Adrenal gland (tissue), 5 donors: ENCODE measurements at regions not wholly inside any gene's neighbourhood (a gene's known extent, or its start where the extent isn't known, plus 50 kb on each side); places are given as distances from the start of the nearest gene placed in this dataset.

Experiments
- POLR2A ChIP-seq, 2 donors: fragments of 450-650 bp; IDR thresholded peaks; one replicate each; pipeline ENCODE4 v1.6.1; 2017; ENCODE audit warnings: antibody characterized with exemption in 2 of 2, mild to moderate bottlenecking in 2 of 2, moderate library complexity in 1 of 2
- TF ChIP-seq, protein P1 (sequence below), 6 experiments: fragments of 450-650 bp in 4 of 6; fragments of 200-600 bp in 2 of 6; sonication (generic) in 1 of 6; IDR thresholded peaks; 1 replicate in 5 of 6; 2 replicates in 1 of 6; pipeline versions ENCODE4 v1.5.1 to v1.8.0; 2016 to 2021; ENCODE audit warnings: antibody characterized with exemption in 6 of 6, mild to moderate bottlenecking in 2 of 6, moderate library complexity in 1 of 6
- donor health status: DM: no; HTN: no; CAD: no.

DNA sequence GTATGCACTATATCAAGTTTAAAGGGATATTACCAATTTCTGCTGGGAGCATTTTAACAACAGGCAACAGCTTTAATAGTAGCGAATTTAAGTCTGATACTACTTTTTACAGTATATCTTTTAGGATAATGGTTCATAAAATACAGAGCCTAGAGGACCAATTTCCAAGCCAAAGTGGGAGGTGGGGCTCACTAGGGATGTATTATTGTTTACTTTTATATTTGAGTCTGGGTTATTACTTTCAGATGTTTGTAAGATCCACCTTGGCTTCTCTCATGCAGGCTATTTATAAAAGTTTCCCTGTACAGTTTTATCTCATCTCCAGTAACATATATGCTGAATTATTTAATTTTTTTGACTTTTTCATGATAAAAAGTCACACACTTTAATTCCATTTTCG lies 242.0 kb downstream of the CMPK2 start:
- TF ChIP-seq, protein P1, sequence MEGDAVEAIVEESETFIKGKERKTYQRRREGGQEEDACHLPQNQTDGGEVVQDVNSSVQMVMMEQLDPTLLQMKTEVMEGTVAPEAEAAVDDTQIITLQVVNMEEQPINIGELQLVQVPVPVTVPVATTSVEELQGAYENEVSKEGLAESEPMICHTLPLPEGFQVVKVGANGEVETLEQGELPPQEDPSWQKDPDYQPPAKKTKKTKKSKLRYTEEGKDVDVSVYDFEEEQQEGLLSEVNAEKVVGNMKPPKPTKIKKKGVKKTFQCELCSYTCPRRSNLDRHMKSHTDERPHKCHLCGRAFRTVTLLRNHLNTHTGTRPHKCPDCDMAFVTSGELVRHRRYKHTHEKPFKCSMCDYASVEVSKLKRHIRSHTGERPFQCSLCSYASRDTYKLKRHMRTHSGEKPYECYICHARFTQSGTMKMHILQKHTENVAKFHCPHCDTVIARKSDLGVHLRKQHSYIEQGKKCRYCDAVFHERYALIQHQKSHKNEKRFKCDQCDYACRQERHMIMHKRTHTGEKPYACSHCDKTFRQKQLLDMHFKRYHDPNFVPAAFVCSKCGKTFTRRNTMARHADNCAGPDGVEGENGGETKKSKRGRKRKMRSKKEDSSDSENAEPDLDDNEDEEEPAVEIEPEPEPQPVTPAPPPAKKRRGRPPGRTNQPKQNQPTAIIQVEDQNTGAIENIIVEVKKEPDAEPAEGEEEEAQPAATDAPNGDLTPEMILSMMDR (IDR thresholded peaks at IDR 0.05) = no peak
- TF ChIP-seq POLR2A (IDR thresholded peaks at IDR 0.05) = no peak
